ENCODE measurements at regions not wholly inside any gene's neighbourhood (a gene's known extent, or its start where the extent isn't known, plus 50 kb on each side); places are given as distances from the start of the nearest gene placed in this dataset.

- intact Hi-C loops (cut with DNase I), result no loop called here
- H3K9me3 ChIP-seq, result no peaks in the 10 kb centered on the region
- no peaks in the 10 kb centered on the region for H3K27me3 ChIP-seq
- no peak overlapping the region for H3K27ac ChIP-seq
- H3K4me3 ChIP-seq, result no peak overlapping the region
- no peaks in the 10 kb centered on the region for H3K4me1 ChIP-seq
- WGBS, 2 donors, result 91% methylated on average over 2 of the region's 2 CpGs
- DNase-seq, result no peak
- no peaks in the 10 kb centered on the region for H3K36me3 ChIP-seq (replicated peaks in 1 of 2; ENCODE audit: insufficient read depth in 1 of 2, low read depth in 2 of 2)
- ATAC-seq, result no peak
- TF ChIP-seq CTCF (IDR thresholded peaks at IDR 0.05), result no peak
- no peak for TF ChIP-seq POLR2A (IDR thresholded peaks at IDR 0.05)
Observed at GRCh38 chr13:50664951-50665350, 178.5 kb downstream of the DLEU7 start.

GRCh38 chr13:50668049-50668448 is 175.4 kb downstream of the DLEU7 start:
- 69 to 75% methylated on average over 4 to 6 of the region's 6 CpGs for whole genome bisulfite sequencing, 2 donors
- no peak overlapping the region for H3K4me3 ChIP-seq
- no peak for TF ChIP-seq POLR2A (IDR thresholded peaks at IDR 0.05)
- no peak for TF ChIP-seq CTCF (IDR thresholded peaks at IDR 0.05)
- intact Hi-C loops (cut with DNase I), result no loop called here
- DNase-seq (no peak), ATAC-seq (no peak)
- no peaks in the 10 kb centered on the region for H3K27me3 ChIP-seq
- no peaks in the 10 kb centered on the region for H3K9me3 ChIP-seq
- H3K4me1 ChIP-seq, result peaks cover 15% of the 10 kb centered on the region
- H3K27ac ChIP-seq, result no peak overlapping the region
- H3K36me3 ChIP-seq (replicated peaks in 1 of 2; ENCODE audit: insufficient read depth in 1 of 2, low read depth in 2 of 2), result no peaks in the 10 kb centered on the region

GRCh38 chr13:50668691-50669271 is 174.7 kb downstream of the DLEU7 start:
- intact Hi-C loops (cut with DNase I), result no loop called here
- Histone ChIP-seq H3K9me3 (no peaks in the 10 kb centered on the region), H3K36me3 (replicated peaks in 1 of 2; ENCODE audit: insufficient read depth in 1 of 2, low read depth in 2 of 2) (no peaks in the 10 kb centered on the region), H3K27me3 (no peaks in the 10 kb centered on the region), H3K4me3 (no peak overlapping the region), H3K4me1 (peaks cover 17% of the 10 kb centered on the region), H3K27ac (no peak overlapping the region)
- WGBS, 2 donors, result 67 to 71% methylated on average over 3 of the region's 3 CpGs
- no peak for DNase-seq
- TF ChIP-seq POLR2A (IDR thresholded peaks at IDR 0.05) (no peak), CTCF (IDR thresholded peaks at IDR 0.05) (no peak)
- ATAC-seq, result no peak

GRCh38 chr13:50670272-50670671 is 173.2 kb downstream of the DLEU7 start:
- intact Hi-C loops (cut with DNase I), result no loop called here
- no peaks in the 10 kb centered on the region for H3K27me3 ChIP-seq
- H3K4me3 ChIP-seq, result no peak overlapping the region
- H3K27ac ChIP-seq, result no peak overlapping the region
- TF ChIP-seq POLR2A (IDR thresholded peaks at IDR 0.05) (no peak), CTCF (IDR thresholded peaks at IDR 0.05) (no peak)
- H3K36me3 ChIP-seq (replicated peaks in 1 of 2; ENCODE audit: insufficient read depth in 1 of 2, low read depth in 2 of 2), result no peaks in the 10 kb centered on the region
- no peak for ATAC-seq
- 91 to 98% methylated on average over 6 to 8 of the region's 8 CpGs for WGBS, 2 donors
- no peak for DNase-seq
- no peaks in the 10 kb centered on the region for H3K9me3 ChIP-seq
- peaks cover 17% of the 10 kb centered on the region for H3K4me1 ChIP-seq

GRCh38 chr13:50670847-50671496 is 172.5 kb downstream of the DLEU7 start:
- no peaks in the 10 kb centered on the region for H3K9me3 ChIP-seq
- intact Hi-C loops (cut with DNase I), result no loop called here
- ATAC-seq (no peak), DNase-seq (no peak)
- H3K27ac ChIP-seq, result no peak overlapping the region
- WGBS, 2 donors, result 89 to 94% methylated on average over 4 of the region's 4 CpGs
- H3K4me1 ChIP-seq, result peaks cover 17% of the 10 kb centered on the region
- no peaks in the 10 kb centered on the region for H3K27me3 ChIP-seq
- H3K36me3 ChIP-seq (replicated peaks in 1 of 2; ENCODE audit: insufficient read depth in 1 of 2, low read depth in 2 of 2), result no peaks in the 10 kb centered on the region
- H3K4me3 ChIP-seq, result no peak overlapping the region
- no peak for TF ChIP-seq POLR2A (IDR thresholded peaks at IDR 0.05)
- TF ChIP-seq CTCF (IDR thresholded peaks at IDR 0.05), result no peak

All from body of pancreas (tissue), 4 donors.